ENCODE measurements at regions not wholly inside any gene's neighbourhood (a gene's known extent, or its start where the extent isn't known, plus 50 kb on each side); places are given as distances from the start of the nearest gene placed in this dataset.

- TF ChIP-seq CEBPB (IDR thresholded peaks at IDR 0.05; ENCODE audit: borderline replicate concordance in 1 of 2, low read depth in 2 of 2, low read length in 2 of 2) = no peak
- TF ChIP-seq ZNF24 (IDR thresholded peaks at IDR 0.05) = no peak
- TF ChIP-seq CTCF (IDR thresholded peaks at IDR 0.05 in 2 of 3, conservative IDR thresholded peaks at IDR 0.05 in 1 of 3; ENCODE audit: control insufficient read depth in 2 of 3, extremely low read depth in 1 of 3, insufficient read depth in 1 of 3, low read depth in 3 of 3, low read length in 3 of 3) = no peak
- TF ChIP-seq EZH2 (IDR thresholded peaks at IDR 0.05; ENCODE audit: borderline replicate concordance, control insufficient read depth, low read depth, low read length) = no peak
- TF ChIP-seq, protein P1, sequence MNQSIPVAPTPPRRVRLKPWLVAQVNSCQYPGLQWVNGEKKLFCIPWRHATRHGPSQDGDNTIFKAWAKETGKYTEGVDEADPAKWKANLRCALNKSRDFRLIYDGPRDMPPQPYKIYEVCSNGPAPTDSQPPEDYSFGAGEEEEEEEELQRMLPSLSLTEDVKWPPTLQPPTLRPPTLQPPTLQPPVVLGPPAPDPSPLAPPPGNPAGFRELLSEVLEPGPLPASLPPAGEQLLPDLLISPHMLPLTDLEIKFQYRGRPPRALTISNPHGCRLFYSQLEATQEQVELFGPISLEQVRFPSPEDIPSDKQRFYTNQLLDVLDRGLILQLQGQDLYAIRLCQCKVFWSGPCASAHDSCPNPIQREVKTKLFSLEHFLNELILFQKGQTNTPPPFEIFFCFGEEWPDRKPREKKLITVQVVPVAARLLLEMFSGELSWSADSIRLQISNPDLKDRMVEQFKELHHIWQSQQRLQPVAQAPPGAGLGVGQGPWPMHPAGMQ (IDR thresholded peaks at IDR 0.05; ENCODE audit: borderline replicate concordance) = no peak
- no peak for TF ChIP-seq NFIC (IDR thresholded peaks at IDR 0.05; ENCODE audit: low read depth, low read length)
- TF ChIP-seq POLR2A (IDR thresholded peaks at IDR 0.05; ENCODE audit: low read depth, low read length) = no peak
These were observed 62.1 kb upstream of the ARHGAP20 start for GRCh38 chr11:110774138-110775014.

All from GM12878 (cell line).